Amniotic epithelial cell (primary cell): ENCODE measurements at regions not wholly inside any gene's neighbourhood (a gene's known extent, or its start where the extent isn't known, plus 50 kb on each side); places are given as distances from the start of the nearest gene placed in this dataset.

Experiments
- DNase-seq: peaks from one replicate; pipeline ENCODE4 v3.0.0-alpha.2; 2010; ENCODE audit warnings: low read depth

- DNase-seq = no peak
Observed at GRCh38 chr4:63632858-63633257, 776.4 kb downstream of the TECRL start.

DNA sequence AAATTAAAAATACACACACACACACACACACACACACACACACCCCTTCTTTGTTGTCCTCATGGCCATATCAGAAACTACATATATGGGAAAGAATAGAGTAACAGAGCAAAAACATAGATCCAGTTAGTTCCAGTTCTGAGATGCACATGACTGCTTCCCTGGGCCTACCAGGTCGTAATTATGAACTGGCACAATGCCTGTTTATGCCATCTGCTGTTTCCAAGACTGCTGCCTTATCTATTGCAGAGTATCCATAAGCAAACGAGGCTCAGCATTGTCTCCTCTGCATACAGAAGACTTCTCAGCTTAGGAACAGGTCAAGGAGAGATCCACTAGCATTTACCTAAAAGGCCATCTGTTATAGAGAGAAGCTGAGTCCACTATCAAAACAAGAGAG lies 789.0 kb downstream of the TECRL start:
- no peak for DNase-seq

DNA sequence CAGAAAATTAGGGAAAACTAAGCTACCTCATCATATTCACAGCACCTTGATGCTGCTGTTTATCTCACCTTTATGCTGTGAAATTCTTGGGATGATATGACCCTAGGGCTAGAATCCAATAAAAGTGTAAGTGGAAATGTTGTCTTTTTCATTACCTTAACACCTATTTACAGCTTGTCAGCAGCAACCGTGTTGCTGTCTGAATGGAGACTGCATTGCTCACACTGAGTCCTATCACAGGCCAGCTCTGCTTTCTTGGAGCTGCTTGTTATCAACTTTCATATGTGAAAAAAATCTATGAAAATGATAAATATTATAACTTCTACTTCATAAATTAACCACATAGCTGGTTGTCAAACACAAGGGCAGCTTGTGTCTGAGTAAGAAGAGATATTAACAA lies 789.5 kb downstream of the TECRL start:
- no peak for DNase-seq

- DNase-seq = no peak
Observed at GRCh38 chr4:63618883-63619718, 790.1 kb downstream of the TECRL start.

GRCh38 chr4:63607169-63607872 lies 801.9 kb downstream of the TECRL start:
- DNase-seq = no peak

DNA sequence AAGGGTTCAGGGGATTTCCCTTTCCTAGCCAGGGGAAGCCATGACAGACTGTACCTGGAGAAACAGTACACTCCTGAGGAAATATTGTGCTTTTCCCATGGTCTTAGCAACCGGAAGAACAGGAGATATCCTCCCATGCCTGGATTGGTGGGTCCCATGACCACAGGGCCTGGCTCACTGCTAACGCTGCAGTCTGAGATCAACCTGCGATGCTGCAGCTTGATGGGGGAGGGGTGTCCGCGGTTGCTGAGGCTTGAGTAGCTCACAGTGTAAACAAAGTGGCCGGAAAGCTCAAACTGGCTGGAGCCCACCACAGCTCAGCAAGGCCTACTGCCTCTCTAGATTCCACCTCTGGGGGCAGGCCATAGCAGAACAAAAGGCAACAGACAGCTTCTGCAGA lies 819.5 kb downstream of the TECRL start:
- DNase-seq = no peak

DNA sequence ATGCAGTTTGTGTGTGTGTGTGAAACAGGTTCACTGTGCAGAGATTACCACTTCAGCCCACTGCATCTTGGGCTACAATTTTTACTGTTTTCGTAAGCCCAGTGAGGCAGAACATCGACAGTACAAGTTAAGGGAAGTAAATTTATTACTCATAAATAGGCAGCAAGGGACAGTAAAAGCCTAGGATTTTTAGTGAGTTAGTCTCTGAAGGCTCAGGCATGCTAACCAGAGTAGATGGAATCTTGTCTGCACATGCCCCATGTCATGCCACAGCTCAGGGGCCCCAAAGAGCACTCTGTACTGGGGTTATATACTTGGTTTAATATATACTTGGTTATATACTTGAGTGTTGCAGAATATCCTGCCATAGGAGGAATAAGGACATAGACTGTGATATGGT lies 825.7 kb downstream of the TECRL start:
- no peak for DNase-seq

DNA sequence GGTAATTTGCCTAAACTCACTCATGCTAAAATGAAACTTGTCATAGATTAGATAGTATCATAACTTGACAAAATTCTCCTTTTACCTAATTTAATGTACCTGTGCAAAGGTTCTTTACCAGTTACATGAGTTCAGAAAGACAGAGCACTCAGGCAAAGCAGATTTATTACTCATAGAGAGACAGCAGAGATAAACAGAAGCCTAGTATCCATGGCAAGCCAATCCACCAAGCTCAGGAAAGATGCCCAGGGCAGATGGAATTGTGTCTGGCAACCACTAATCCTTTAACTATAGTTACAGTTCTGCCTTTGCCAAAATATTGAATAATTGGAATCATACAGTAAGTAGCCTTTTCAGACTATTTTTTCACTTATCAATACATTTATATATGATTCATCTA lies 826.2 kb downstream of the TECRL start:
- no peak for DNase-seq

DNA sequence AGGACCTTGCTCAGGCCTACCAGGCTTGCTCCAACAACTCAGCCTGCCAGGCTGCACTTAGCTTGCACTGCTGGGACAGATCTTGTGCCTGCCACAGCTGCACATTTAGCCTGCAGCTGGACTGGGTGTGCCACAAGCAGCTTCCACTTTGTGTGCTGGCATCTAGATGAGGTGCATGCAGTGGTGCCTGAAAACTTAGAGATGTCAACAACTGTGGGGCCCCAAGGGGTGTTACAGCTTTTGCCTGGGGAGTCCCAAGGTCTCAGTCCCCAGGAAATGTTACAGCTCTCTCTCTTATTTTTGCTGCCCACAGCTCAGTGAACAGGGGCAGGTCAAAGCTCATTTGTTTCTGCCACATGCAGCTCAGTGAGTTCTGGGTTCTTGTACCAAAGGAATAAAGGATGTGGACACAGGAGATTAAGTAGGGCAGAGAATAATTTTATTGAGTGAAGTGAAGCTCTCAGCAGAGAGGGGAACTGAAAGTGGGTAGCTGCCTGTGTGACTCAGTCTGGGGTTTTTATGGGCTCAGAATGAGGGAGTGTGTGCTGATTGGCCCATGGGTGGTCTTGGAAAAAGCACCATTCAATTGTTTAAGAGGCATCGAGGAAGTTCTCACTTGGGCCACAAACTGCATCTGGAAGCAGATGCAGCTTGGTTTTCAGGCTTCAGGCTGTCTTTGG lies 828.3 kb downstream of the TECRL start:
- no peak for DNase-seq

- DNase-seq = no peak
Observed at GRCh38 chr4:63578383-63578782, 830.9 kb downstream of the TECRL start.

- DNase-seq = no peak
Observed at GRCh38 chr4:63566658-63567057, 842.6 kb downstream of the TECRL start.

GRCh38 chr4:63563288-63564014 lies 845.8 kb downstream of the TECRL start:
- no peak for DNase-seq

DNA sequence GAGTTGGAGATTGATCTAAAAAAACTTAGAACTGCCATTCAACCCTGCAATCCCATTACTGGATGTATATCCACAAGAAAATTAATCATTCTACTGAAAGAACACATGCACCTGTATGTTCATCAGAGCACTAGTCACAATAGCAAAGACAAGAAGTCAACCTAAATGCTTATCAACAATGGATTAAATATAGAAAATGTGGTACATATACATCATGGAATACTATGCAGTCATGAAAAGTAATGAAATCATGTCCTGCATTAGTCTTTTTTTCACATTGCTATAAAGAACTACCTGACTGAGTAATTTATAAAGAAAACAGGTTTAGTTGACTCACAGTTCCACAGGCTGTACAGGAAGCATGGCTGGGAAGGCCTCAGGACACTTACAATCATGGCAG lies 850.5 kb downstream of the TECRL start:
- DNase-seq = no peak

GRCh38 chr4:63556332-63556731 lies 852.9 kb downstream of the TECRL start:
- no peak for DNase-seq

GRCh38 chr4:63553123-63553522 lies 856.1 kb downstream of the TECRL start:
- DNase-seq = no peak

DNA sequence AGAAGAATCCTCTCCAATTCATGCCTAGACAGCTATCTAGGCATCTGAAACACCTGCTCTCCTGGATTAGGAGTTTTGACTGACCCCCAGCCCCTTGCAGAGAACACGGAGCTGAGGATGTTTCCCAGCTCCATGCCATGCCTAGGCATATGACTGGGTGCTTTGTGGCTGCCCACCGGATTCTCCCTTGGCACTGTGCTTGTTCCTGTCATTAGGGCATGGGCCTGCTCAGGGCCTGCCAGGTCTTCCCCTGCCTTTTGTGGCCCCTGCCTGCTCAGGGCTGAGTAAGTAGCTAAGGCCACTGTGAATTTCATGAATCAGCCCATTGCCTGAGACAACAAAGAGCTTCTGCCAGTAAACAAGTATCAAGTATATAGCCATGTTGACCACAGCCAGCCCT lies 867.4 kb downstream of the TECRL start:
- no peak for DNase-seq

DNA sequence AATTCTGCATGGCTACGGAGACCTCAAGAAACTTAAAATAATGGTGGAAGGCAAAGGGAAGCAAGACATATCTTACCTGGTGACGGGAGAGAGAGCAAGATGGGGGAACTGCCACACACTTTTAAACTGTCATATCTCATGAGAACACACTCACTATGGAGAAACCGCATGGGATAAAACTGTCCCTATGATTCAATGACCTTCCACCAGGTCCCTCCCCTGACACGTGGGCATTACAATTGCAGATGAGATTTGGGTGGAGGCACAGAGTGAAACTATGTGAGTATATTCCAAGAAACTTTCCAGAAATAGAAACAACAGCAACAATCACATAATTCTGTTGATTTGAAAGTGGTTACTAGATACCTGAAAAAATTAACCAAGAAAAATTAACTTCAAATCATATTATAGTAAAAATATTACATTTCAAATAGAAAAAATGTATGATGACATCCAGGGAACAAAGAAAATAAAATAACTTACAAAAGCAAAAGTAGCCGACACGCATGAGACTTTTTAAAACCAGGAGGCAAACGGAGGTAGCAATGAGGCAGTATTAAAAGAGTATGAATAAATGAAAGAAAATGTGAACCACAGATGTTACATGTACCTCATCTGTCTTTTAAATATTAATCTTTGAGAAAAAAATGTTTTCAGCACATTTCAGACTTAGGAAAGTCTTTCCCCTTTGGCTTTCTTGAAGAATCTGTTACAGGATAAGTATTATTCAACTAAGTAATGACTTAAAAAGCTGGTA lies 879.5 kb downstream of the TECRL start:
- DNase-seq = no peak

- no peak for DNase-seq
Observed at GRCh38 chr4:63528256-63528991, 880.8 kb downstream of the TECRL start.

GRCh38 chr4:63526251-63526650 lies 883.0 kb downstream of the TECRL start:
- DNase-seq = no peak

- DNase-seq = no peak
Observed at GRCh38 chr4:63524764-63525163, 884.5 kb downstream of the TECRL start.
